GM12878 (cell line): ENCODE measurements at regions not wholly inside any gene's neighbourhood (a gene's known extent, or its start where the extent isn't known, plus 50 kb on each side); places are given as distances from the start of the nearest gene placed in this dataset.

Source experiments
- ATAC-seq: fragments of 200-7000 bp; cut with Tn5 transposase; 3 replicates; pipeline ENCODE4 v1.9.1; 2020; ENCODE audit warnings: mild to moderate bottlenecking, moderate library complexity
- BruUV-seq: library from RNA; stranded (reverse); fragments of 400-500 nt; replicated peaks from 2 replicates; lab custom pipeline; 2021; lab: Mats Ljungman, UMichigan
- CTCF ChIA-PET: fragments of 300-600 bp; sonication (Branson Sonifier 250); formaldehyde crosslinking; extraction: SDS; loops from one replicate; lab custom pipeline; 2021; ENCODE audit warnings: inconsistent platforms; lab: Yijun Ruan, JAX
- POLR2A ChIA-PET: fragments of 350-600 bp; formaldehyde crosslinking; extraction: SDS; loops from one replicate; lab custom pipeline; 2021; ENCODE audit warnings: inconsistent platforms; lab: Charles Lee
- RAD21 ChIA-PET: fragments of 300-600 bp; sonication (Branson Sonifier 250); formaldehyde crosslinking; loops from one replicate; lab custom pipeline; 2023; ENCODE audit warnings: antibody characterized with exemption; ENCODE audit not compliant: unreplicated experiment; lab: Charles Lee
- SMC1A ChIA-PET: fragments of 300-600 bp; sonication (Branson Sonifier 250); formaldehyde crosslinking; loops from one replicate; lab custom pipeline; 2023; ENCODE audit not compliant: unreplicated experiment, uncharacterized antibody; lab: Charles Lee
- DNase-seq: peaks from one replicate; pipeline ENCODE4 v3.0.0-alpha.2; 2011; ENCODE audit warnings: low read depth, low spot score
- FAIRE-seq: peaks from 3 replicates; lab custom pipeline; 2011; peaks lifted over from hg19 to GRCh38; lab: Jason Lieb, UNC
- H2AFZ ChIP-seq: 2 replicates; pipeline ENCODE4 v1.6.0; 2011; ENCODE audit warnings: low read depth, low read length, control low read depth; ENCODE audit not compliant: control insufficient read depth
- H3K27ac ChIP-seq: 2 replicates; pipeline ENCODE4 v1.5.1; 2011; ENCODE audit warnings: control low read depth; ENCODE audit not compliant: control insufficient read depth, insufficient read depth
- H3K27me3 ChIP-seq, 2 experiments: replicated peaks in 1 of 2; 2 replicates each; pipeline versions ENCODE4 v1.6.0 to v1.6.1; 2011; ENCODE audit warnings: low read length in 1 of 2; ENCODE audit not compliant: control insufficient read depth in 2 of 2, insufficient read depth in 2 of 2
- H3K36me3 ChIP-seq, 2 experiments: 2 replicates each; pipeline ENCODE4 v1.5.1; 2011; ENCODE audit warnings: low read length in 1 of 2; ENCODE audit not compliant: control insufficient read depth in 2 of 2, insufficient read depth in 2 of 2
- H3K4me1 ChIP-seq: 2 replicates; pipeline ENCODE4 v1.6.1; 2011; ENCODE audit warnings: mild to moderate bottlenecking, low read length, moderate library complexity, mixed read lengths; ENCODE audit not compliant: control insufficient read depth, insufficient read depth
- H3K4me2 ChIP-seq: 2 replicates; pipeline ENCODE4 v1.6.0; 2011; ENCODE audit warnings: control low read depth; ENCODE audit not compliant: control insufficient read depth, insufficient read depth
- H3K4me3 ChIP-seq: fragments of 200-600 bp; sonication (generic); 2 replicates; pipeline ENCODE4 v1.5.1; 2016
- H3K79me2 ChIP-seq: 2 replicates; pipeline ENCODE4 v1.6.0; 2011; ENCODE audit warnings: low read length; ENCODE audit not compliant: control insufficient read depth, insufficient read depth
- H3K9ac ChIP-seq: 2 replicates; pipeline ENCODE4 v1.8.0; 2011; ENCODE audit warnings: low read length, control low read depth, mixed read lengths; ENCODE audit not compliant: control insufficient read depth, insufficient read depth
- H3K9me3 ChIP-seq: replicated peaks from 3 replicates; pipeline ENCODE4 v1.5.1; 2011; ENCODE audit warnings: mild to moderate bottlenecking, low read length; ENCODE audit not compliant: control insufficient read depth, insufficient read depth
- H4K20me1 ChIP-seq: 2 replicates; pipeline ENCODE4 v1.6.0; 2011; ENCODE audit not compliant: control insufficient read depth, insufficient read depth
- ASH2L ChIP-seq: fragments of 300-600, 200-600 bp; sonication (generic); IDR thresholded peaks from 2 replicates; pipeline ENCODE4 v1.6.1; 2017; ENCODE audit warnings: low read depth, mild to moderate bottlenecking, borderline replicate concordance
- ESRRA ChIP-seq: IDR thresholded peaks from 2 replicates; pipeline ENCODE4 v1.6.1; 2012; ENCODE audit warnings: mild to moderate bottlenecking, low read length, improper control_type of control experiment
- HCFC1 ChIP-seq: fragments of 150-350 bp; IDR thresholded peaks from 2 replicates; pipeline ENCODE4 v1.6.1; 2014; ENCODE audit warnings: low read length
- HDGF ChIP-seq: fragments of 450-650 bp; IDR thresholded peaks from 2 replicates; pipeline ENCODE4 v1.6.1; 2016; ENCODE audit warnings: antibody characterized with exemption
- SREBF1 ChIP-seq: IDR thresholded peaks from 2 replicates; pipeline ENCODE4 v1.6.1; 2012; ENCODE audit warnings: mild to moderate bottlenecking, low read length
- ZNF207 ChIP-seq: fragments of 450-650 bp; IDR thresholded peaks from 2 replicates; pipeline ENCODE4 v1.6.1; 2014; ENCODE audit warnings: antibody characterized with exemption, mild to moderate bottlenecking, borderline replicate concordance
- ZNF24 ChIP-seq: fragments of 450-650 bp; IDR thresholded peaks from 2 replicates; pipeline ENCODE4 v1.6.1; 2017; ENCODE audit warnings: antibody characterized with exemption, mild to moderate bottlenecking
- ZNF274 ChIP-seq: IDR thresholded peaks from one replicate; pipeline ENCODE4 v1.8.0; 2011; ENCODE audit not compliant: insufficient read length, insufficient read depth
- ZZZ3 ChIP-seq: IDR thresholded peaks from 2 replicates; pipeline ENCODE4 v1.6.1; 2011; ENCODE audit warnings: low read depth; ENCODE audit not compliant: control insufficient read depth, insufficient read length
- WGBS: methylation state at CpG from one replicate; pipeline ENCODE4 v1.1.6; 2016; ENCODE audit warnings: low lambda C conversion rate; ENCODE audit not compliant: insufficient replicate concordance, insufficient coverage; ENCODE audit errors: missing lambda C conversion rate; 5-methylcytosine and 5-hydroxymethylcytosine counted together
- in situ Hi-C: fragments of 300-500 bp; cut with MboI; formaldehyde crosslinking; loops from 9 replicates; pipeline ENCODE4 v1.14.3; 2018; ENCODE audit warnings: mixed read lengths
- intact Hi-C: fragments of 100-400 bp; cut with micrococcal nuclease; formaldehyde crosslinking; loops from one replicate; pipeline ENCODE4 v1.14.2; 2022; ENCODE audit not compliant: unreplicated experiment
- TF ChIP-seq, protein P1 (sequence below): IDR thresholded peaks from 2 replicates; pipeline ENCODE4 v1.6.1; 2011; ENCODE audit warnings: low read depth, mild to moderate bottlenecking, low read length, moderate library complexity, borderline replicate concordance; ENCODE audit errors: extremely low read depth
- TF ChIP-seq, protein P2 (sequence below): fragments of 450-650 bp; IDR thresholded peaks from 2 replicates; pipeline ENCODE4 v1.6.1; 2017; ENCODE audit warnings: mild to moderate bottlenecking, moderate library complexity

DNA sequence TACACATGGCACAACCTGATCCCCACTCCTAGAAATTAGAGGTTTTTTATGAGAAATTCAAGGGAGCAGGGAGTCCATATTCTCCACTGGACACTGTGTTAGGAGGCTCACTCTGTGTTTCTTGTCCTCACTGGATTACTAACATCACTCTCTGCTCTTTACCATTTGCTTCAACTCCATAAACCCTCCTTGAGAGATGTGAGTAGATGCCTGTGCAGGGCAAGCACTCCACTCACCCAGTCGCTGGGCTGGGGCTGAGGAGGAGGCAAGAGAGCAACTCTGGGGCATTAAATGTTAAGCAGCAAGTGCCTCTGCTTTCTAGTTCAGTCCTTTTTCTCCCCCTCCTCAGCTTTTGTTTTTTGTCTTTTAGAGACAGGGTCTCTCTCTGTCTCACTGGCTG, 115.1 kb downstream of the LARP7 start:
- ChIA-PET RAD21 (interaction anchor here (1.5 kb wide), 1 partner anchor 13 kb away, joined by 3 read pairs; no protein-coding TSS in a partner anchor), POLR2A (interaction anchor here (1.9 kb wide), 1 partner anchor 13 kb away, joined by 4 read pairs; no protein-coding TSS in a partner anchor)
- in situ Hi-C loops, result loop anchor here (10.0 kb wide), 1 partner anchor 667 kb away; no protein-coding TSS in a partner anchor

GRCh38 chr4:112752510-112752909, 115.6 kb downstream of the LARP7 start:
- Histone ChIP-seq H3K27me3 (no peaks in the 10 kb centered on the region), H3K27ac (no peak overlapping the region), H4K20me1 (no peaks in the 10 kb centered on the region), H3K36me3 (no peaks in the 10 kb centered on the region), H3K4me3 (no peak overlapping the region), H3K79me2 (no peaks in the 10 kb centered on the region), H3K9me3 (no peaks in the 10 kb centered on the region), H2AFZ (no peak overlapping the region), H3K9ac (no peak overlapping the region), H3K4me2 (no peak overlapping the region), H3K4me1 (no peaks in the 10 kb centered on the region)
- intact Hi-C loops, result no loop called here
- DNase-seq (no peak), ATAC-seq (no peak), FAIRE-seq (no peak)
- POLR2A ChIA-PET, result no interaction called here
- BruUV-seq, result no TSS peak
- 66% methylated on average over 3 of the region's 3 CpGs for WGBS
- SMC1A ChIA-PET, result interaction anchor here (1.3 kb wide), 1 partner anchor 10 kb away, joined by 4 read pairs; no protein-coding TSS in a partner anchor
- RAD21 ChIA-PET, result no interaction called here
- TF ChIP-seq ASH2L (no peak), ZNF24 (no peak), HDGF (no peak)
- TF ChIP-seq, protein P1, sequence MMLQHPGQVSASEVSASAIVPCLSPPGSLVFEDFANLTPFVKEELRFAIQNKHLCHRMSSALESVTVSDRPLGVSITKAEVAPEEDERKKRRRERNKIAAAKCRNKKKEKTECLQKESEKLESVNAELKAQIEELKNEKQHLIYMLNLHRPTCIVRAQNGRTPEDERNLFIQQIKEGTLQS, result no peak
- TF ChIP-seq, protein P2, sequence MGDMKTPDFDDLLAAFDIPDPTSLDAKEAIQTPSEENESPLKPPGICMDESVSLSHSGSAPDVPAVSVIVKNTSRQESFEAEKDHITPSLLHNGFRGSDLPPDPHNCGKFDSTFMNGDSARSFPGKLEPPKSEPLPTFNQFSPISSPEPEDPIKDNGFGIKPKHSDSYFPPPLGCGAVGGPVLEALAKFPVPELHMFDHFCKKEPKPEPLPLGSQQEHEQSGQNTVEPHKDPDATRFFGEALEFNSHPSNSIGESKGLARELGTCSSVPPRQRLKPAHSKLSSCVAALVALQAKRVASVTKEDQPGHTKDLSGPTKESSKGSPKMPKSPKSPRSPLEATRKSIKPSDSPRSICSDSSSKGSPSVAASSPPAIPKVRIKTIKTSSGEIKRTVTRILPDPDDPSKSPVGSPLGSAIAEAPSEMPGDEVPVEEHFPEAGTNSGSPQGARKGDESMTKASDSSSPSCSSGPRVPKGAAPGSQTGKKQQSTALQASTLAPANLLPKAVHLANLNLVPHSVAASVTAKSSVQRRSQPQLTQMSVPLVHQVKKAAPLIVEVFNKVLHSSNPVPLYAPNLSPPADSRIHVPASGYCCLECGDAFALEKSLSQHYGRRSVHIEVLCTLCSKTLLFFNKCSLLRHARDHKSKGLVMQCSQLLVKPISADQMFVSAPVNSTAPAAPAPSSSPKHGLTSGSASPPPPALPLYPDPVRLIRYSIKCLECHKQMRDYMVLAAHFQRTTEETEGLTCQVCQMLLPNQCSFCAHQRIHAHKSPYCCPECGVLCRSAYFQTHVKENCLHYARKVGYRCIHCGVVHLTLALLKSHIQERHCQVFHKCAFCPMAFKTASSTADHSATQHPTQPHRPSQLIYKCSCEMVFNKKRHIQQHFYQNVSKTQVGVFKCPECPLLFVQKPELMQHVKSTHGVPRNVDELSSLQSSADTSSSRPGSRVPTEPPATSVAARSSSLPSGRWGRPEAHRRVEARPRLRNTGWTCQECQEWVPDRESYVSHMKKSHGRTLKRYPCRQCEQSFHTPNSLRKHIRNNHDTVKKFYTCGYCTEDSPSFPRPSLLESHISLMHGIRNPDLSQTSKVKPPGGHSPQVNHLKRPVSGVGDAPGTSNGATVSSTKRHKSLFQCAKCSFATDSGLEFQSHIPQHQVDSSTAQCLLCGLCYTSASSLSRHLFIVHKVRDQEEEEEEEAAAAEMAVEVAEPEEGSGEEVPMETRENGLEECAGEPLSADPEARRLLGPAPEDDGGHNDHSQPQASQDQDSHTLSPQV, result no peak
- in situ Hi-C loops, result loop anchor here (10.0 kb wide), 1 partner anchor 668 kb away; no protein-coding TSS in a partner anchor
- CTCF ChIA-PET, result interaction anchor here (4.2 kb wide), 1 partner anchor 10 kb away, joined by 22 read pairs; no protein-coding TSS in a partner anchor

More for the DNA sequence above, 115.1 kb downstream of the LARP7 start:
- FAIRE-seq, result no peak
- CTCF ChIA-PET, result interaction anchor here (1.2 to 4.2 kb wide), 2 partner anchors 10 to 199 kb away, joined by 4 to 22 read pairs; no protein-coding TSS in a partner anchor
- TF ChIP-seq ZNF274, result no peak
- TF ChIP-seq ZNF207, result no peak
- TF ChIP-seq ZZZ3, result no peak
- TF ChIP-seq SREBF1, result no peak
- no peak for TF ChIP-seq ESRRA
- no peak for TF ChIP-seq HCFC1
- TF ChIP-seq, all 136 proteins: peak for 0
- ATAC-seq (no peak), DNase-seq (no peak)
- no TSS peak for BruUV-seq
- no peaks in the 10 kb centered on the region for H4K20me1 ChIP-seq
- 0% methylated on average over 1 of the region's 1 CpG for WGBS
- intact Hi-C loops, result no loop called here
- SMC1A ChIA-PET, result interaction anchor here (1.0 to 1.3 kb wide), 2 partner anchors 10 to 18 kb away, joined by 3 to 4 read pairs; no protein-coding TSS in a partner anchor
- H3K27ac ChIP-seq, result no peak overlapping the region
- no peaks in the 10 kb centered on the region for H3K9me3 ChIP-seq
- H3K4me1 ChIP-seq, result no peaks in the 10 kb centered on the region
- no peak overlapping the region for H3K4me2 ChIP-seq
- H2AFZ ChIP-seq, result no peak overlapping the region
- H3K9ac ChIP-seq, result no peak overlapping the region
- no peaks in the 10 kb centered on the region for H3K27me3 ChIP-seq
- no peaks in the 10 kb centered on the region for H3K36me3 ChIP-seq
- H3K79me2 ChIP-seq, result no peaks in the 10 kb centered on the region
- no peak overlapping the region for H3K4me3 ChIP-seq
